ENCODE measurements at regions not wholly inside any gene's neighbourhood (a gene's known extent, or its start where the extent isn't known, plus 50 kb on each side); places are given as distances from the start of the nearest gene placed in this dataset.

DNA sequence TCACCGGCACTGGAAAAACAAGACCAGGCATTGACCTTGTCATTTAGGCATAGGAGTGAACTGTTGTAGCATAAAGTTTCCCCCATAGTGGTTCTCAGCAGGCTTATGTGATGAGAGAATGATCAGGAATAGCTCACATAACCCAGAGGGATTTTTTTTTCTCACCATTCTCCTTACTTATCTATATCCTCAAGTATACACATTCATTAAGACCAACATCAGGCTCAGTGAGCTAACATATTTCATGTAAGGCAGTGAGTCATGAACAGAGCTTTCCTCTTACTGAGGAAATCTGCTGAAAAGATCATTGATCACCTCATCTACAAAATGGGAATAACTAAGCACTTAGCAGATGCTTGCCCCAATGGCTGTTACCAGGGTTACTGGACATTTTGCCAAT lies 396.6 kb upstream of the TMCO5A start:
- no peak for TF ChIP-seq SPI1 (IDR thresholded peaks at IDR 0.05; ENCODE audit: borderline replicate concordance, low read depth)
- TF ChIP-seq POLR2AphosphoS5 (IDR thresholded peaks at IDR 0.05; ENCODE audit: low read depth) = no peak
- no peak overlapping the region for H3K27ac ChIP-seq (replicated peaks)
- no peak overlapping the region for H3K4me3 ChIP-seq (replicated peaks; ENCODE audit: insufficient read depth, low read length)
- H3K27me3 ChIP-seq (ENCODE audit: insufficient read depth, poor library complexity, severe bottlenecking) = no peaks in the 10 kb centered on the region
- no peak for DNase-seq (ENCODE audit: low read depth in 1 of 2, low spot score in 1 of 2)

DNA sequence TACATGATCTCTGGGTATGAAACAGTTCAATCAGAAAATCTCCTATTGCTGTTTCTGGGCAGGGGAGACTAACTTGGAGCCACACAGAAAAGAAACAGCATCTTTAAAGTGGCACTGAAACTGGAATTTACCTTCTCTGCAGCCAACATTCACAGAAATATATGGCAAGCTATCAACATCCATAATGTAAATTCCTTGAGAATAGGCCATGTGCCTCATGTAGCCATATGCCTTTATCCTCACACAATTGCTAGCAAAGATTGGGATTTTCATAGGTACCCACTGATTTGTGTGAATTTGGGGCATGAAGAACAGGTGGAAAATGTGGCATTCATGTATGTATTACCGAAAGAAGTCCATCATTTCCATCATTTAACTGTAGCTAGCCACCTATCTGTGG lies 386.3 kb upstream of the TMCO5A start:
- TF ChIP-seq, protein P1, sequence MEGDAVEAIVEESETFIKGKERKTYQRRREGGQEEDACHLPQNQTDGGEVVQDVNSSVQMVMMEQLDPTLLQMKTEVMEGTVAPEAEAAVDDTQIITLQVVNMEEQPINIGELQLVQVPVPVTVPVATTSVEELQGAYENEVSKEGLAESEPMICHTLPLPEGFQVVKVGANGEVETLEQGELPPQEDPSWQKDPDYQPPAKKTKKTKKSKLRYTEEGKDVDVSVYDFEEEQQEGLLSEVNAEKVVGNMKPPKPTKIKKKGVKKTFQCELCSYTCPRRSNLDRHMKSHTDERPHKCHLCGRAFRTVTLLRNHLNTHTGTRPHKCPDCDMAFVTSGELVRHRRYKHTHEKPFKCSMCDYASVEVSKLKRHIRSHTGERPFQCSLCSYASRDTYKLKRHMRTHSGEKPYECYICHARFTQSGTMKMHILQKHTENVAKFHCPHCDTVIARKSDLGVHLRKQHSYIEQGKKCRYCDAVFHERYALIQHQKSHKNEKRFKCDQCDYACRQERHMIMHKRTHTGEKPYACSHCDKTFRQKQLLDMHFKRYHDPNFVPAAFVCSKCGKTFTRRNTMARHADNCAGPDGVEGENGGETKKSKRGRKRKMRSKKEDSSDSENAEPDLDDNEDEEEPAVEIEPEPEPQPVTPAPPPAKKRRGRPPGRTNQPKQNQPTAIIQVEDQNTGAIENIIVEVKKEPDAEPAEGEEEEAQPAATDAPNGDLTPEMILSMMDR (IDR thresholded peaks at IDR 0.05; ENCODE audit: insufficient read depth, low read length) = no peak
- no peak for TF ChIP-seq GABPA (IDR thresholded peaks at IDR 0.05; ENCODE audit: low read depth)
- no peak for TF ChIP-seq POLR2AphosphoS5 (IDR thresholded peaks at IDR 0.05; ENCODE audit: low read depth)
- TF ChIP-seq SPI1 (IDR thresholded peaks at IDR 0.05; ENCODE audit: borderline replicate concordance, low read depth) = no peak
- TF ChIP-seq, protein P2, sequence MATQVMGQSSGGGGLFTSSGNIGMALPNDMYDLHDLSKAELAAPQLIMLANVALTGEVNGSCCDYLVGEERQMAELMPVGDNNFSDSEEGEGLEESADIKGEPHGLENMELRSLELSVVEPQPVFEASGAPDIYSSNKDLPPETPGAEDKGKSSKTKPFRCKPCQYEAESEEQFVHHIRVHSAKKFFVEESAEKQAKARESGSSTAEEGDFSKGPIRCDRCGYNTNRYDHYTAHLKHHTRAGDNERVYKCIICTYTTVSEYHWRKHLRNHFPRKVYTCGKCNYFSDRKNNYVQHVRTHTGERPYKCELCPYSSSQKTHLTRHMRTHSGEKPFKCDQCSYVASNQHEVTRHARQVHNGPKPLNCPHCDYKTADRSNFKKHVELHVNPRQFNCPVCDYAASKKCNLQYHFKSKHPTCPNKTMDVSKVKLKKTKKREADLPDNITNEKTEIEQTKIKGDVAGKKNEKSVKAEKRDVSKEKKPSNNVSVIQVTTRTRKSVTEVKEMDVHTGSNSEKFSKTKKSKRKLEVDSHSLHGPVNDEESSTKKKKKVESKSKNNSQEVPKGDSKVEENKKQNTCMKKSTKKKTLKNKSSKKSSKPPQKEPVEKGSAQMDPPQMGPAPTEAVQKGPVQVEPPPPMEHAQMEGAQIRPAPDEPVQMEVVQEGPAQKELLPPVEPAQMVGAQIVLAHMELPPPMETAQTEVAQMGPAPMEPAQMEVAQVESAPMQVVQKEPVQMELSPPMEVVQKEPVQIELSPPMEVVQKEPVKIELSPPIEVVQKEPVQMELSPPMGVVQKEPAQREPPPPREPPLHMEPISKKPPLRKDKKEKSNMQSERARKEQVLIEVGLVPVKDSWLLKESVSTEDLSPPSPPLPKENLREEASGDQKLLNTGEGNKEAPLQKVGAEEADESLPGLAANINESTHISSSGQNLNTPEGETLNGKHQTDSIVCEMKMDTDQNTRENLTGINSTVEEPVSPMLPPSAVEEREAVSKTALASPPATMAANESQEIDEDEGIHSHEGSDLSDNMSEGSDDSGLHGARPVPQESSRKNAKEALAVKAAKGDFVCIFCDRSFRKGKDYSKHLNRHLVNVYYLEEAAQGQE (IDR thresholded peaks at IDR 0.05; ENCODE audit: insufficient replicate concordance, low read depth) = no peak
- Histone ChIP-seq H3K27ac (replicated peaks) (no peak overlapping the region), H3K4me3 (replicated peaks; ENCODE audit: insufficient read depth, low read length) (no peak overlapping the region), H3K27me3 (ENCODE audit: insufficient read depth, poor library complexity, severe bottlenecking) (no peaks in the 10 kb centered on the region)
- DNase-seq (ENCODE audit: low read depth in 1 of 2, low spot score in 1 of 2) = no peak

DNA sequence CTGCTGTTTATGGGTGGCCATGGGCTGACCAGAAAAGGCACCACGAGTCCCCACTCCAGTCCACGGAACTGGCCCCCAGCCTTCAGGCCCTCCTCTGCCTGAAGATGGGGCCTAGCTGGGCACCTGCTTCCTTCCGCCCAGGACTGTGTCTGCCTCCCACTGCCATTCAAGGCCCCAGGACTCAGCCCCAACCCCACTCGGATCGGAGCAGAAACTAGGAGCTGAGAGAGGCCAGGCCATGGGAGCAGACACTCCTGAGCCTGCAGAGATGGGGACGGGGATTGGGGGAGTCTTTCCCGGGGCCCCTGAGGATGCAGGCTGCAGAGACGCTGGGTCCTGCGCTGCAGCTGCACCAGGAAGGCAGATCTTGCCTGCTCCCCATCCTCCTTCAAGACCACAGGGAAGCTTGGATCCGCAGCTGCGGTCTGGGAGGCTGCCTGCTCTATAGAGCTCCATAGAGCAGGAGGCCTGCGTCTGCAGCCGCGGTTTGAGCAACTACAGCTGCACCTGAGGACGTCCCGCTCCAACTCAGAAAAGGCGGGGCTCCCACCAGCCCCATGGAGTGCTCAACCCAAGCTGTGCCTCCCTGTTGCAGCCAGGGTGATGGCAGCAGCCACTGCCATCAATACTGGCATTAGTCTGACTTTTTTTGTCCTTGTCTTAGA lies 383.9 kb upstream of the TMCO5A start:
- H3K27me3 ChIP-seq (ENCODE audit: insufficient read depth, poor library complexity, severe bottlenecking) = no peaks in the 10 kb centered on the region
- no peak for DNase-seq (ENCODE audit: low read depth in 1 of 2, low spot score in 1 of 2)
- TF ChIP-seq SPI1 (IDR thresholded peaks at IDR 0.05; ENCODE audit: borderline replicate concordance, low read depth) (no peak), POLR2AphosphoS5 (IDR thresholded peaks at IDR 0.05; ENCODE audit: low read depth) (no peak), GABPA (IDR thresholded peaks at IDR 0.05; ENCODE audit: low read depth) (no peak)
- TF ChIP-seq, protein P1 (IDR thresholded peaks at IDR 0.05; ENCODE audit: insufficient read depth, low read length) = no peak
- TF ChIP-seq, protein P2 (IDR thresholded peaks at IDR 0.05; ENCODE audit: insufficient replicate concordance, low read depth) = no peak
- no peak overlapping the region for H3K27ac ChIP-seq (replicated peaks)
- H3K4me3 ChIP-seq (replicated peaks; ENCODE audit: insufficient read depth, low read length) = no peak overlapping the region

DNA sequence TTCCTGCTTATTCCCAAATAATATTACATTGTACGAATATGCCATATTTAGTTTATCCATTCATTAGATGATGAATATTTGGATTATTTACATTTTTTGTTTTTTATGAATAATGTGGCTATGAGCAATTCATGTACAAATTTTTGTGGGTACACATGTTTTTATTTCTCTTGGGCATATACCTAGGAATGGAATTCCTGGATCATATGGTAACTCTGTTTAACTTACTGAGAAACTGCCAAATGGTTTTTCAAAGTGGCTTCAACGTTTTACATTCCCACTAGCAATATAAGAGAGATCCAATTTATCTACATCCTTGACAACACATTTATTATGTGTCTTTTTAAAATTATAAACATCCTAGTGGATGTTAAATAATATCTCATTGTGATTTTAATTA lies 362.0 kb upstream of the TMCO5A start:
- Histone ChIP-seq H3K4me3 (replicated peaks; ENCODE audit: insufficient read depth, low read length) (no peak overlapping the region), H3K27ac (replicated peaks) (no peak overlapping the region), H3K27me3 (ENCODE audit: insufficient read depth, poor library complexity, severe bottlenecking) (no peaks in the 10 kb centered on the region)
- TF ChIP-seq SPI1 (IDR thresholded peaks at IDR 0.05; ENCODE audit: borderline replicate concordance, low read depth) (no peak), GABPA (IDR thresholded peaks at IDR 0.05; ENCODE audit: low read depth) (no peak), POLR2AphosphoS5 (IDR thresholded peaks at IDR 0.05; ENCODE audit: low read depth) (no peak)
- TF ChIP-seq, protein P1 (IDR thresholded peaks at IDR 0.05; ENCODE audit: insufficient read depth, low read length) = no peak
- TF ChIP-seq, protein P2 (IDR thresholded peaks at IDR 0.05; ENCODE audit: insufficient replicate concordance, low read depth) = no peak
- DNase-seq (ENCODE audit: low read depth in 1 of 2, low spot score in 1 of 2) = no peak

All from HL-60 (cell line).